GM19035 (cell line): ENCODE measurements at regions not wholly inside any gene's neighbourhood (a gene's known extent, or its start where the extent isn't known, plus 50 kb on each side); places are given as distances from the start of the nearest gene placed in this dataset.
"Not testable (repeated sequence)": the region's sequence is repeated elsewhere in the genome, so short reads cannot be mapped to it uniquely, and the experiment has no call there.

Experiments used
- ATAC-seq: cut with Tn5 transposase; IDR thresholded peaks from one replicate; pipeline ENCODE4 v1.9.1; 2021; ENCODE audit not compliant: unreplicated experiment

- ATAC-seq, result no peak
These were observed 212.3 kb upstream of the ARRDC3 start for GRCh38 chr5:91595424-91595823.

GRCh38 chr5:91591076-91591475 is 208.0 kb upstream of the ARRDC3 start:
- no peak for ATAC-seq

GRCh38 chr5:91586232-91586631 is 203.1 kb upstream of the ARRDC3 start:
- ATAC-seq, result no peak

- no peak for ATAC-seq
These were observed 201.2 kb upstream of the ARRDC3 start for GRCh38 chr5:91584352-91584751.

- ATAC-seq, result not testable (repeated sequence)
These were observed 182.9 kb upstream of the ARRDC3 start for GRCh38 chr5:91566012-91566411.

- no peak for ATAC-seq
These were observed 179.8 kb upstream of the ARRDC3 start for GRCh38 chr5:91562922-91563321.

- ATAC-seq, result no peak
These were observed 158.6 kb upstream of the ARRDC3 start for GRCh38 chr5:91541696-91542095.

GRCh38 chr5:91538179-91538578 is 155.1 kb upstream of the ARRDC3 start:
- no peak for ATAC-seq

GRCh38 chr5:91535499-91535898 is 152.4 kb upstream of the ARRDC3 start:
- ATAC-seq, result no peak

- ATAC-seq, result no peak
These were observed 151.2 kb upstream of the ARRDC3 start for GRCh38 chr5:91534332-91534731.

- no peak for ATAC-seq
These were observed 149.7 kb upstream of the ARRDC3 start for GRCh38 chr5:91532779-91533178.

GRCh38 chr5:91532281-91532680 is 149.2 kb upstream of the ARRDC3 start:
- ATAC-seq, result no peak

GRCh38 chr5:91528831-91529230 is 145.7 kb upstream of the ARRDC3 start:
- no peak for ATAC-seq

- ATAC-seq, result no peak
These were observed 138.7 kb upstream of the ARRDC3 start for GRCh38 chr5:91521785-91522184.

- no peak for ATAC-seq
These were observed 138.2 kb upstream of the ARRDC3 start for GRCh38 chr5:91521334-91521733.

GRCh38 chr5:91514400-91514799 is 131.3 kb upstream of the ARRDC3 start:
- ATAC-seq, result no peak

- no peak for ATAC-seq
These were observed 120.2 kb upstream of the ARRDC3 start for GRCh38 chr5:91503321-91503720.

- no peak for ATAC-seq
These were observed 117.6 kb upstream of the ARRDC3 start for GRCh38 chr5:91500758-91501157.

GRCh38 chr5:91499943-91500531 is 116.9 kb upstream of the ARRDC3 start:
- ATAC-seq, result no peak

- ATAC-seq, result no peak
These were observed 112.6 kb upstream of the ARRDC3 start for GRCh38 chr5:91495699-91496098.

- ATAC-seq, result no peak
These were observed 111.4 kb upstream of the ARRDC3 start for GRCh38 chr5:91494447-91494996.

- ATAC-seq, result no peak
These were observed 110.0 kb upstream of the ARRDC3 start for GRCh38 chr5:91493086-91493485.

GRCh38 chr5:91491229-91491628 is 108.1 kb upstream of the ARRDC3 start:
- no peak for ATAC-seq
